ENCODE measurements at regions not wholly inside any gene's neighbourhood (a gene's known extent, or its start where the extent isn't known, plus 50 kb on each side); places are given as distances from the start of the nearest gene placed in this dataset.

- no peak overlapping the region for H2AFZ ChIP-seq (ENCODE audit: low read depth, low read length)
- intact Hi-C loops (cut with micrococcal nuclease): no loop called here
- H3K4me1 ChIP-seq (ENCODE audit: control insufficient read depth, extremely low read depth, insufficient read depth, low read length): no peaks in the 10 kb centered on the region
- ChIA-PET CTCF (no interaction called here), POLR2A (no interaction called here)
- dilution Hi-C loops (cut with MboI; ENCODE audit: extremely low pct_ligation_motif_present, low sequenced_read_pairs): no loop called here
- FAIRE-seq (no peak), DNase-seq (ENCODE audit: low read depth, low spot score) (no peak)
- no peak overlapping the region for H3K4me2 ChIP-seq (ENCODE audit: insufficient read depth, low read length)
- no peak overlapping the region for H3K4me3 ChIP-seq (replicated peaks in 1 of 3; ENCODE audit: insufficient read depth in 1 of 3, low read depth in 1 of 3, low read length in 3 of 3)
- H3K9me3 ChIP-seq (replicated peaks; ENCODE audit: control insufficient read depth, insufficient read depth, low read length): no peaks in the 10 kb centered on the region
- BruUV-seq (replicated peaks): no TSS peak
- no peak overlapping the region for H3K27ac ChIP-seq (ENCODE audit: insufficient read depth, low read depth, low read length)
- TF ChIP-seq FOS (IDR thresholded peaks at IDR 0.05; ENCODE audit: borderline replicate concordance, insufficient read depth, low read length) (no peak), JUN (IDR thresholded peaks at IDR 0.05; ENCODE audit: borderline replicate concordance, insufficient read depth, insufficient read length, low read depth) (no peak), MYC (IDR thresholded peaks at IDR 0.05; ENCODE audit: low read depth, low read length) (no peak), GATA2 (IDR thresholded peaks at IDR 0.05; ENCODE audit: insufficient read depth, insufficient read length, low read depth, low read length) (no peak), EZH2 (IDR thresholded peaks at IDR 0.05; ENCODE audit: borderline replicate concordance, low read depth, low read length, severe bottlenecking) (no peak), POLR2AphosphoS5 (IDR thresholded peaks at IDR 0.05; ENCODE audit: insufficient read depth, low read depth, low read length) (no peak), MAX (IDR thresholded peaks at IDR 0.05; ENCODE audit: insufficient read depth, insufficient read length) (no peak), POLR2A (IDR thresholded peaks at IDR 0.05; ENCODE audit: low read depth, low read length) (no peak)
- H3K9me1 ChIP-seq (replicated peaks; ENCODE audit: control insufficient read depth, extremely low read depth, insufficient read depth, low read length): no peaks in the 10 kb centered on the region
- no peaks in the 10 kb centered on the region for H4K20me1 ChIP-seq (replicated peaks; ENCODE audit: control insufficient read depth, extremely low read depth, insufficient read depth, low read length)
- no peaks in the 10 kb centered on the region for H3K27me3 ChIP-seq (ENCODE audit: control insufficient read depth in 2 of 2, insufficient read depth in 2 of 2, low read length in 2 of 2)
- no peaks in the 10 kb centered on the region for H3K79me2 ChIP-seq (ENCODE audit: control insufficient read depth, insufficient read depth, low read length)
- no peak overlapping the region for H3K9ac ChIP-seq (replicated peaks; ENCODE audit: extremely low read depth, insufficient read depth, low read length)
- H3K36me3 ChIP-seq (ENCODE audit: control insufficient read depth in 2 of 2, extremely low read depth in 1 of 2, insufficient read depth in 2 of 2, low read length in 2 of 2): no peaks in the 10 kb centered on the region
Measured at GRCh38 chr18:45203677-45204076, 411.6 kb upstream of the SLC14A2 start.

DNA sequence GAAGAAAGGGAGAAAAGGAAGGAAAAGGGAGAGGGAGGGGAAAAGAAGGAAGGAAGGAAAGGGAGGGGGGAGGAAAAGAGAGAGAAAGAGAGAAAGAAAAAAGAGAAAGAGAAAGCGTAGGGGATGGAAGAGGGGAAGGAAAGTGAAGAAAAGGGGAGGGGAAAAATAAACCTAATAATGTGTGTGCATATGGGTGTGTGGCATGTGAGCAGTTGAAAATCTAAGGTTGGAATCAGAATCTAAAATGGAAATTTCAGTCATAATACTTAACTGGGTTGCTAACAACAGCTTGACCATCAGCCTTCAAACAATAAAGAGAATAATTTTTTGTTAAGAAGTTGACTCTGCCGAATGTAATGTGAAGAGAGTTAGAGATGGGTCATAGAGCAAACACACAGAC is 407.9 kb upstream of the SLC14A2 start:
- Histone ChIP-seq H3K4me3 (replicated peaks in 1 of 3; ENCODE audit: insufficient read depth in 1 of 3, low read depth in 1 of 3, low read length in 3 of 3) (no peak overlapping the region), H3K27me3 (ENCODE audit: control insufficient read depth in 2 of 2, insufficient read depth in 2 of 2, low read length in 2 of 2) (no peaks in the 10 kb centered on the region), H3K4me2 (ENCODE audit: insufficient read depth, low read length) (no peak overlapping the region), H3K27ac (ENCODE audit: insufficient read depth, low read depth, low read length) (no peak overlapping the region), H3K9me3 (replicated peaks; ENCODE audit: control insufficient read depth, insufficient read depth, low read length) (no peaks in the 10 kb centered on the region), H3K9me1 (replicated peaks; ENCODE audit: control insufficient read depth, extremely low read depth, insufficient read depth, low read length) (no peaks in the 10 kb centered on the region), H3K79me2 (ENCODE audit: control insufficient read depth, insufficient read depth, low read length) (no peaks in the 10 kb centered on the region), H4K20me1 (replicated peaks; ENCODE audit: control insufficient read depth, extremely low read depth, insufficient read depth, low read length) (no peaks in the 10 kb centered on the region), H2AFZ (ENCODE audit: low read depth, low read length) (no peak overlapping the region), H3K36me3 (ENCODE audit: control insufficient read depth in 2 of 2, extremely low read depth in 1 of 2, insufficient read depth in 2 of 2, low read length in 2 of 2) (no peaks in the 10 kb centered on the region), H3K9ac (replicated peaks; ENCODE audit: extremely low read depth, insufficient read depth, low read length) (no peak overlapping the region), H3K4me1 (ENCODE audit: control insufficient read depth, extremely low read depth, insufficient read depth, low read length) (no peaks in the 10 kb centered on the region)
- TF ChIP-seq POLR2A (IDR thresholded peaks at IDR 0.05; ENCODE audit: low read depth, low read length) (no peak), GATA2 (IDR thresholded peaks at IDR 0.05; ENCODE audit: insufficient read depth, insufficient read length, low read depth, low read length) (no peak), MAX (IDR thresholded peaks at IDR 0.05; ENCODE audit: insufficient read depth, insufficient read length) (no peak), FOS (IDR thresholded peaks at IDR 0.05; ENCODE audit: borderline replicate concordance, insufficient read depth, low read length) (no peak), POLR2AphosphoS5 (IDR thresholded peaks at IDR 0.05; ENCODE audit: insufficient read depth, low read depth, low read length) (no peak), MYC (IDR thresholded peaks at IDR 0.05; ENCODE audit: low read depth, low read length) (no peak), CTCF (IDR thresholded peaks at IDR 0.05; ENCODE audit: extremely low read depth in 1 of 2, insufficient read depth in 1 of 2, low read depth in 1 of 2, low read length in 2 of 2) (no peak), JUN (IDR thresholded peaks at IDR 0.05; ENCODE audit: borderline replicate concordance, insufficient read depth, insufficient read length, low read depth) (no peak), EZH2 (IDR thresholded peaks at IDR 0.05; ENCODE audit: borderline replicate concordance, low read depth, low read length, severe bottlenecking) (no peak)
- ChIA-PET CTCF (no interaction called here), POLR2A (no interaction called here)
- no TSS peak for BruUV-seq (replicated peaks)
- dilution Hi-C loops (cut with MboI; ENCODE audit: extremely low pct_ligation_motif_present, low sequenced_read_pairs): no loop called here
- intact Hi-C loops (cut with micrococcal nuclease): no loop called here
- no peak for FAIRE-seq
- DNase-seq (ENCODE audit: low read depth, low spot score): no peak

All from endothelial cell of umbilical vein (primary cell).